ENCODE measurements at regions not wholly inside any gene's neighbourhood (a gene's known extent, or its start where the extent isn't known, plus 50 kb on each side); places are given as distances from the start of the nearest gene placed in this dataset.
"Not testable (repeated sequence)": the region's sequence is repeated elsewhere in the genome, so short reads cannot be mapped to it uniquely, and the experiment has no call there.

GRCh38 chr6:131427434-131428058 is 145.5 kb upstream of the ARG1 start:
- no peak for DNase-seq (ENCODE audit: low spot score)
- TF ChIP-seq CTCF (IDR thresholded peaks at IDR 0.05; ENCODE audit: extremely low read depth, missing control alignments) = no peak

DNA sequence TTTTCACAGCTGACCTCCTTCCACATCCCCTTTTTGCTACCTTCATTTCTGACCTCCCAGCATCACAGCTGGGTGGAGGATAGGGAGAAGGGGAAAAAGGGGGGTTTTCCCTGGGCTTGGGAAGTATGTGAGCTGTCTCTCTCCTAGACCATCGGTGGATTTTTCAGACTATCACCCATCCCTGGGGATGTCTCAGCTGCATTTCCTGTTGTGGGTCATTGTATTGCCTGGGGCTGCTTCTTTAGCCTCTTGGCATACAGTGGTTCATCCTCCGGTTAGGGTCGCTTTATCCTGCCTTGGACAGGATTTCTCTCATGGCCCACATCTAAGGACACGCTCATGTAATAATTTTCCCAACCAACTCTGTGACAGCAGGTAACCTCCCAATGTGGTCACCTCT is 142.5 kb upstream of the ARG1 start:
- no peak for TF ChIP-seq CTCF (IDR thresholded peaks at IDR 0.05; ENCODE audit: extremely low read depth, missing control alignments)
- no peak for DNase-seq (ENCODE audit: low spot score)

GRCh38 chr6:131431718-131432117 is 141.3 kb upstream of the ARG1 start:
- no peak for DNase-seq (ENCODE audit: low spot score)
- no peak for TF ChIP-seq CTCF (IDR thresholded peaks at IDR 0.05; ENCODE audit: extremely low read depth, missing control alignments)

DNA sequence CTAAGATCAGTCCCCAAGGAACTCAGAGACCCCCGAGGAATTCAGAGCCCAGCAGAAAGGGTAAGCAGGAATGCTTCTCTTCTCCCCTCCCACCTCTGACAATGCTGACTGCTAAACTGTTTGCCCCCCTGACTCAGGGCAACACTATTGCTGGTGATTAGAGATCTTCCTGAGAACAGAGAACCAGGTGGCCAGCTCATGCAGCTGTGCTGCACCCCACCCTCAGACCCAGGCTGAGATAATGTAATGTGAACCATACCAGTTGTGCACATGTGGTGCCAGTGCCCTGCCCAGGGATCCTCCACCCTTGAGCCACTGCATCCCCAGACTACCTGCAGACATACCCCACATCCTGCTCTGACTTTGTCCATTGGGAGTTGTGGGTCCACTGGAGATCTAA is 139.1 kb upstream of the ARG1 start:
- TF ChIP-seq CTCF (IDR thresholded peaks at IDR 0.05; ENCODE audit: extremely low read depth, missing control alignments) = no peak
- DNase-seq (ENCODE audit: low spot score) = no peak

GRCh38 chr6:131436358-131436757 is 136.7 kb upstream of the ARG1 start:
- TF ChIP-seq CTCF (IDR thresholded peaks at IDR 0.05; ENCODE audit: extremely low read depth, missing control alignments) = no peak
- no peak for DNase-seq (ENCODE audit: low spot score)

DNA sequence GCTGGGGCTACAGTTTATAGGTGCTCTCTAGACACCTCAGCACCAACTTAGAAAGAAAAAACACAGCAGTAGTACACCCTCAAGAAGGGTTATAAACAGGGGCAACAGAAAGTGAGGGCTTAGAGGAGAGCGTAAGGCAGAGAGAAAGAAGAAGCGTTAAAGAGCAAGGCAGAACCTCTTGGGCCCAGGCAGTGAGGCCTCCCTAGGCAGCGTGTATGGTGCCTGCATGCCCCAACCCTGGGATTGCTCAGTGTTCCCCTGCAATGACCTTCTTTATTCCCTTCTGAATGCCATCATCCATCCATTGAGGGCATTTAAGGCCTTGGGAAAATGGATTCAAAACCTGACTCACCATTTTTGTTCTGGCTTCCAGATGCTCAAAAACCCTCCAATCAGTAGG is 130.0 kb upstream of the ARG1 start:
- DNase-seq (ENCODE audit: low spot score) = no peak
- TF ChIP-seq CTCF (IDR thresholded peaks at IDR 0.05; ENCODE audit: extremely low read depth, missing control alignments) = no peak

- TF ChIP-seq CTCF (IDR thresholded peaks at IDR 0.05; ENCODE audit: extremely low read depth, missing control alignments) = no peak
- DNase-seq (ENCODE audit: low spot score) = no peak
Measured at GRCh38 chr6:131443514-131443913, 129.5 kb upstream of the ARG1 start.

GRCh38 chr6:131445356-131445755 is 127.7 kb upstream of the ARG1 start:
- DNase-seq (ENCODE audit: low spot score) = not testable (repeated sequence)
